ENCODE measurements at regions not wholly inside any gene's neighbourhood (a gene's known extent, or its start where the extent isn't known, plus 50 kb on each side); places are given as distances from the start of the nearest gene placed in this dataset.

GRCh38 chr12:66066137-66066928 is 64.2 kb downstream of the LLPH start:
- H3K27me3 ChIP-seq, result no peaks in the 10 kb centered on the region
- no peaks in the 10 kb centered on the region for H3K4me1 ChIP-seq
- DNase-seq (no peak), ATAC-seq (no peak)
- no peaks in the 10 kb centered on the region for H3K9me3 ChIP-seq
- no peak overlapping the region for H3K27ac ChIP-seq
- H3K4me3 ChIP-seq, result no peak overlapping the region
- TF ChIP-seq POLR2A (IDR thresholded peaks at IDR 0.05), result no peak
- no peak for TF ChIP-seq CTCF (IDR thresholded peaks at IDR 0.05)
- WGBS (ENCODE audit: insufficient coverage, low coverage, low lambda C conversion rate, missing lambda C conversion rate), result 44% methylated on average over 2 of the region's 7 CpGs
- no peaks in the 10 kb centered on the region for H3K36me3 ChIP-seq
- intact Hi-C loops (cut with DNase I), result no loop called here

GRCh38 chr12:66065641-66066136 is 64.9 kb downstream of the LLPH start:
- intact Hi-C loops (cut with DNase I), result no loop called here
- no peak for ATAC-seq
- DNase-seq, result no peak
- Histone ChIP-seq H3K27ac (no peak overlapping the region), H3K4me3 (no peak overlapping the region), H3K9me3 (no peaks in the 10 kb centered on the region), H3K27me3 (no peaks in the 10 kb centered on the region), H3K36me3 (no peaks in the 10 kb centered on the region), H3K4me1 (no peaks in the 10 kb centered on the region)
- WGBS (ENCODE audit: insufficient coverage, low coverage, low lambda C conversion rate, missing lambda C conversion rate), result 57% methylated on average over 3 of the region's 3 CpGs
- no peak for TF ChIP-seq CTCF (IDR thresholded peaks at IDR 0.05)
- TF ChIP-seq POLR2A (IDR thresholded peaks at IDR 0.05), result no peak

GRCh38 chr12:66065150-66065549 is 65.4 kb downstream of the LLPH start:
- no peak overlapping the region for H3K27ac ChIP-seq
- no peaks in the 10 kb centered on the region for H3K27me3 ChIP-seq
- H3K9me3 ChIP-seq, result no peaks in the 10 kb centered on the region
- no peak overlapping the region for H3K4me3 ChIP-seq
- no peaks in the 10 kb centered on the region for H3K4me1 ChIP-seq
- WGBS (ENCODE audit: insufficient coverage, low coverage, low lambda C conversion rate, missing lambda C conversion rate), result 57% methylated on average over 3 of the region's 3 CpGs
- ATAC-seq (no peak), DNase-seq (no peak)
- TF ChIP-seq CTCF (IDR thresholded peaks at IDR 0.05), result no peak
- no peaks in the 10 kb centered on the region for H3K36me3 ChIP-seq
- intact Hi-C loops (cut with DNase I), result no loop called here

- Histone ChIP-seq H3K4me3 (no peak overlapping the region), H3K27me3 (no peaks in the 10 kb centered on the region), H3K9me3 (no peaks in the 10 kb centered on the region), H3K36me3 (no peaks in the 10 kb centered on the region), H3K27ac (no peak overlapping the region), H3K4me1 (no peaks in the 10 kb centered on the region)
- WGBS (ENCODE audit: insufficient coverage, low coverage, low lambda C conversion rate, missing lambda C conversion rate), result 62% methylated on average over 3 of the region's 3 CpGs
- no peak for ATAC-seq
- DNase-seq, result no peak
- intact Hi-C loops (cut with DNase I), result no loop called here
- TF ChIP-seq CTCF (IDR thresholded peaks at IDR 0.05), result no peak
- no peak for TF ChIP-seq POLR2A (IDR thresholded peaks at IDR 0.05)
Observed at GRCh38 chr12:66063916-66064315, 66.6 kb downstream of the LLPH start.
